ENCODE measurements at regions not wholly inside any gene's neighbourhood (a gene's known extent, or its start where the extent isn't known, plus 50 kb on each side); places are given as distances from the start of the nearest gene placed in this dataset.

DNA sequence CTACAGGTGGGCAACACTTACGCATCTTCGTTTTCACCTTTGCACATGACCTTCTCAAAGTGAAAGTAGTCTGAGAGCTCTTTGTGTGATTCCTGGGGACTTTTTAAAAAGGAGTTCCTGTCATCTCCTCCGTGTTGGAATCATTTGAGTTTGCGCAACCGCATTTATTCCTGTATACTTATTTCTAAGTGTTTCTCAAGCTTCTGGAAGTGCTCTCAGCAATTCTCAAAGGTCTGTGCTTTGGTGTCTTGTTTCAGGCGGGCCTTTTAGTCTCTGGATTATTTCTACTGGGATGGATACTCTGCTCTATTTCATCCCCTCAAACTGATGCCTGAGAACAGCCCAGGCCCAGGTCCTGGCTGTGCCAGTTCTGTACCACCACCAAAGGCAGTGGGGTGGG is 226.5 kb upstream of the TUT7 start:
- POLR2A ChIA-PET, result no interaction called here
- Histone ChIP-seq H3K27me3 (ENCODE audit: control insufficient read depth in 1 of 2, insufficient read depth in 2 of 2, low read length in 2 of 2) (0 out of 5 replicates have a peak, but pooled peaks cover 0 to 10% of the 10 kb centered on the region in 2 experiments), H3K9me3 (ENCODE audit: low read length) (no peaks in the 10 kb centered on the region), H3K36me3 (replicated peaks in 1 of 2; ENCODE audit: control insufficient read depth in 1 of 2, insufficient read depth in 2 of 2, low read length in 2 of 2) (no peaks in the 10 kb centered on the region), H4K20me1 (ENCODE audit: insufficient read depth, low read length) (no peaks in the 10 kb centered on the region), H3K9ac (ENCODE audit: insufficient read depth, low read depth, low read length) (no peak overlapping the region), H2AFZ (ENCODE audit: low read length) (no peak overlapping the region), H3K4me1 (ENCODE audit: insufficient read depth, low read length) (no peaks in the 10 kb centered on the region), H3K4me2 (ENCODE audit: low read depth, low read length) (no peak overlapping the region), H3K27ac (ENCODE audit: extremely low read length, insufficient read depth, low read length) (no peak overlapping the region), H3K4me3 (replicated peaks in 1 of 3; ENCODE audit: insufficient read depth in 1 of 3, low read depth in 2 of 3, low read length in 3 of 3) (no peak overlapping the region), H3K79me2 (ENCODE audit: insufficient read depth, low read length) (no peaks in the 10 kb centered on the region)
- no peak for TF ChIP-seq NCOR1 (IDR thresholded peaks at IDR 0.05; ENCODE audit: borderline replicate concordance, low read length)
- BruUV-seq (replicated peaks), result no TSS peak
- intact Hi-C loops (cut with micrococcal nuclease; ENCODE audit: unreplicated experiment) (no loop called here), in situ Hi-C loops (cut with HindIII; ENCODE audit: extremely low pct_ligation_motif_present, low pct_unique_long_range_greater_than_20kb) (no loop called here)
- no peak for FAIRE-seq
- no peak for DNase-seq (ENCODE audit: low spot score)
- WGBS (ENCODE audit: low lambda C conversion rate), result 36% methylated on average over 6 of the region's 6 CpGs
- CTCF ChIA-PET (ENCODE audit: low intra/inter-chr PET ratio, low total read pairs), result no interaction called here
- no peak for ATAC-seq

- ATAC-seq (no peak), DNase-seq (ENCODE audit: low spot score) (no peak), FAIRE-seq (no peak)
- TF ChIP-seq BORCS8-MEF2B (CRISPR knock-in tag; IDR thresholded peaks at IDR 0.05) (no peak), ZNF878 (CRISPR knock-in tag; IDR thresholded peaks at IDR 0.05) (no peak), ZBTB25 (CRISPR knock-in tag; IDR thresholded peaks at IDR 0.05) (no peak), ZFP1 (CRISPR knock-in tag; IDR thresholded peaks at IDR 0.05) (no peak), ZNF629 (CRISPR knock-in tag; conservative IDR thresholded peaks at IDR 0.05) (no peak), DZIP1 (CRISPR knock-in tag; IDR thresholded peaks at IDR 0.05) (no peak), ZNF3 (CRISPR knock-in tag; IDR thresholded peaks at IDR 0.05) (no peak), KDM1A (CRISPR knock-in tag; IDR thresholded peaks at IDR 0.05) (no peak), NR1H2 (CRISPR knock-in tag; IDR thresholded peaks at IDR 0.05; ENCODE audit: borderline replicate concordance, low read depth) (no peak), HNRNPL (IDR thresholded peaks at IDR 0.05; ENCODE audit: low read depth, low read length) (no peak), MLXIP (CRISPR knock-in tag; IDR thresholded peaks at IDR 0.05; ENCODE audit: borderline replicate concordance) (no peak)
- no peaks in the 10 kb centered on the region for H3K79me2 ChIP-seq (ENCODE audit: insufficient read depth, low read length)
- in situ Hi-C loops (cut with HindIII; ENCODE audit: extremely low pct_ligation_motif_present, low pct_unique_long_range_greater_than_20kb), result no loop called here
- H3K4me2 ChIP-seq (ENCODE audit: low read depth, low read length), result no peak overlapping the region
- no peaks in the 10 kb centered on the region for H3K9me3 ChIP-seq (ENCODE audit: low read length)
- H3K36me3 ChIP-seq (replicated peaks in 1 of 2; ENCODE audit: control insufficient read depth in 1 of 2, insufficient read depth in 2 of 2, low read length in 2 of 2), result no peaks in the 10 kb centered on the region
- no peaks in the 10 kb centered on the region for H4K20me1 ChIP-seq (ENCODE audit: insufficient read depth, low read length)
- intact Hi-C loops (cut with micrococcal nuclease; ENCODE audit: unreplicated experiment), result no loop called here
- ChIA-PET CTCF (ENCODE audit: low intra/inter-chr PET ratio, low total read pairs) (no interaction called here), POLR2A (no interaction called here)
- no TSS peak for BruUV-seq (replicated peaks)
- no peak overlapping the region for H3K4me3 ChIP-seq (replicated peaks in 1 of 3; ENCODE audit: insufficient read depth in 1 of 3, low read depth in 2 of 3, low read length in 3 of 3)
- H3K9ac ChIP-seq (ENCODE audit: insufficient read depth, low read depth, low read length), result no peak overlapping the region
- no peak overlapping the region for H2AFZ ChIP-seq (ENCODE audit: low read length)
- 0 out of 5 replicates have a peak, but pooled peaks cover 0 to 9% of the 10 kb centered on the region in 2 experiments for H3K27me3 ChIP-seq (ENCODE audit: control insufficient read depth in 1 of 2, insufficient read depth in 2 of 2, low read length in 2 of 2)
- no peak overlapping the region for H3K27ac ChIP-seq (ENCODE audit: extremely low read length, insufficient read depth, low read length)
- 57% methylated on average over 1 of the region's 3 CpGs for WGBS (ENCODE audit: low lambda C conversion rate)
- H3K4me1 ChIP-seq (ENCODE audit: insufficient read depth, low read length), result no peaks in the 10 kb centered on the region
Measured at GRCh38 chr9:86578722-86579121, 224.5 kb upstream of the TUT7 start.

Data from HepG2 (cell line).